Activated gamma-delta T cell treated with Interleukin-2 at 50 U/mL for 16 hours (primary cell): ENCODE measurements at regions not wholly inside any gene's neighbourhood (a gene's known extent, or its start where the extent isn't known, plus 50 kb on each side); places are given as distances from the start of the nearest gene placed in this dataset.
"Not testable (repeated sequence)": the region's sequence is repeated elsewhere in the genome, so short reads cannot be mapped to it uniquely, and the experiment has no call there.

Experiments
- DNase-seq: peaks from one replicate; pipeline ENCODE4 v3.0.0-alpha.2; 2020

- no peak for DNase-seq
Measured at GRCh38 chr3:118641608-118642007, 393.0 kb downstream of the IGSF11 start.

- DNase-seq: no peak
Measured at GRCh38 chr3:118671192-118671591, 363.5 kb downstream of the IGSF11 start.

GRCh38 chr3:118675305-118675704, 359.3 kb downstream of the IGSF11 start:
- DNase-seq: no peak

- not testable (repeated sequence) for DNase-seq
Measured at GRCh38 chr3:118678663-118679062, 356.0 kb downstream of the IGSF11 start.

GRCh38 chr3:118682921-118683320, 351.7 kb downstream of the IGSF11 start:
- DNase-seq: no peak

GRCh38 chr3:118683636-118684035, 351.0 kb downstream of the IGSF11 start:
- DNase-seq: no peak

- DNase-seq: no peak
Measured at GRCh38 chr3:118688396-118688884, 346.2 kb downstream of the IGSF11 start.

- no peak for DNase-seq
Measured at GRCh38 chr3:118692416-118692815, 342.2 kb downstream of the IGSF11 start.

GRCh38 chr3:118705487-118706219, 329.0 kb downstream of the IGSF11 start:
- no peak for DNase-seq

GRCh38 chr3:118707991-118708390, 326.7 kb downstream of the IGSF11 start:
- no peak for DNase-seq

GRCh38 chr3:118710532-118710931, 324.1 kb downstream of the IGSF11 start:
- no peak for DNase-seq

- no peak for DNase-seq
Measured at GRCh38 chr3:118713502-118714207, 321.0 kb downstream of the IGSF11 start.

GRCh38 chr3:118714800-118715199, 319.8 kb downstream of the IGSF11 start:
- no peak for DNase-seq

- DNase-seq: no peak
Measured at GRCh38 chr3:118729546-118729945, 305.1 kb downstream of the IGSF11 start.

- DNase-seq: no peak
Measured at GRCh38 chr3:118734664-118735063, 300.0 kb downstream of the IGSF11 start.

GRCh38 chr3:118736107-118736506, 298.5 kb downstream of the IGSF11 start:
- DNase-seq: no peak

GRCh38 chr3:118740722-118741290, 293.8 kb downstream of the IGSF11 start:
- DNase-seq: no peak

- no peak for DNase-seq
Measured at GRCh38 chr3:118742760-118743159, 291.9 kb downstream of the IGSF11 start.

GRCh38 chr3:118744186-118744585, 290.5 kb downstream of the IGSF11 start:
- DNase-seq: no peak

- DNase-seq: no peak
Measured at GRCh38 chr3:118754406-118755252, 280.0 kb downstream of the IGSF11 start.

GRCh38 chr3:118755253-118755801, 279.3 kb downstream of the IGSF11 start:
- DNase-seq: no peak

GRCh38 chr3:118760585-118761290, 273.9 kb downstream of the IGSF11 start:
- DNase-seq: no peak
